Smooth muscle cell (in vitro differentiated cells): ENCODE measurements at regions not wholly inside any gene's neighbourhood (a gene's known extent, or its start where the extent isn't known, plus 50 kb on each side); places are given as distances from the start of the nearest gene placed in this dataset.

ENCODE experiments used
- DNase-seq: peaks from one replicate; lab custom pipeline; 2025; ENCODE audit not compliant: unreplicated experiment; lab: John Stamatoyannopoulos, UW
- H2AFZ ChIP-seq: fragments of 200-600 bp; sonication (generic); 2 replicates; pipeline ENCODE4 v1.6.0; 2016; ENCODE audit warnings: antibody characterized with exemption, low read depth, mild to moderate bottlenecking
- H3F3A ChIP-seq: fragments of 200-600 bp; sonication (generic); 2 replicates; pipeline ENCODE4 v1.6.0; 2017; ENCODE audit warnings: antibody characterized with exemption, low read depth
- H3K27ac ChIP-seq: fragments of 200-600 bp; sonication (generic); 2 replicates; pipeline ENCODE4 v1.5.1; 2016; ENCODE audit warnings: low read depth, mild to moderate bottlenecking
- H3K27me3 ChIP-seq: fragments of 200-600 bp; sonication (generic); 2 replicates; pipeline ENCODE4 v1.6.1; 2016; ENCODE audit warnings: low read depth, mild to moderate bottlenecking
- H3K36me3 ChIP-seq: fragments of 200-600 bp; sonication (generic); 2 replicates; pipeline ENCODE4 v1.5.1; 2016; ENCODE audit warnings: low read depth
- H3K4me1 ChIP-seq: fragments of 200-600 bp; sonication (generic); 2 replicates; pipeline ENCODE4 v1.5.1; 2016; ENCODE audit warnings: low read depth
- H3K4me2 ChIP-seq: fragments of 200-600 bp; sonication (generic); 2 replicates; pipeline ENCODE4 v1.6.0; 2016; ENCODE audit warnings: mild to moderate bottlenecking
- H3K4me3 ChIP-seq: fragments of 200-600 bp; sonication (generic); 2 replicates; pipeline ENCODE4 v1.5.1; 2016; ENCODE audit warnings: mild to moderate bottlenecking
- H3K79me2 ChIP-seq: fragments of 200-600 bp; sonication (generic); 2 replicates; pipeline ENCODE4 v1.6.0; 2016; ENCODE audit warnings: low read depth, mild to moderate bottlenecking
- H3K9ac ChIP-seq: fragments of 200-600 bp; sonication (generic); 2 replicates; pipeline ENCODE4 v1.6.0; 2016; ENCODE audit warnings: low read depth
- H3K9me3 ChIP-seq: fragments of 200-600 bp; sonication (generic); replicated peaks from 2 replicates; pipeline ENCODE4 v1.5.1; 2016; ENCODE audit warnings: low read depth
- H4K20me1 ChIP-seq: fragments of 200-600 bp; sonication (generic); 2 replicates; pipeline ENCODE4 v1.6.0; 2016; ENCODE audit warnings: low read depth
- CTCF ChIP-seq: fragments of 200-600 bp; sonication (generic); IDR thresholded peaks from 2 replicates; pipeline ENCODE4 v1.5.1; 2017; ENCODE audit warnings: borderline replicate concordance, mild to moderate bottlenecking, antibody characterized with exemption; ENCODE audit not compliant: insufficient read depth, poor library complexity, severe bottlenecking
- WGBS: methylation state at CpG from one replicate; pipeline ENCODE4 v1.1.7; 2016; ENCODE audit warnings: low lambda C conversion rate; 5-methylcytosine and 5-hydroxymethylcytosine counted together

- H2AFZ ChIP-seq = no peak overlapping the region
- H3K9ac ChIP-seq = no peak overlapping the region
- no peaks in the 10 kb centered on the region for H3K79me2 ChIP-seq
- no peaks in the 10 kb centered on the region for H4K20me1 ChIP-seq
- H3K4me1 ChIP-seq = peaks cover 10% of the 10 kb centered on the region
- DNase-seq = no peak
- H3K27me3 ChIP-seq = no peaks in the 10 kb centered on the region
- no peak overlapping the region for H3K27ac ChIP-seq
- H3K36me3 ChIP-seq = no peaks in the 10 kb centered on the region
- H3K4me2 ChIP-seq = no peak overlapping the region
- H3K9me3 ChIP-seq = no peaks in the 10 kb centered on the region
- peaks cover 4% of the 10 kb centered on the region for H3F3A ChIP-seq
- no peak for TF ChIP-seq CTCF
- H3K4me3 ChIP-seq = no peak overlapping the region
These were observed 309.8 kb upstream of the NCAM1 start for GRCh38 chr11:112651386-112651785.

- Histone ChIP-seq H3K4me3 (no peak overlapping the region), H3K9me3 (no peaks in the 10 kb centered on the region), H3F3A (peaks cover 4% of the 10 kb centered on the region), H3K36me3 (no peaks in the 10 kb centered on the region), H3K27me3 (no peaks in the 10 kb centered on the region), H3K79me2 (no peaks in the 10 kb centered on the region), H3K27ac (no peak overlapping the region), H3K4me2 (no peak overlapping the region), H2AFZ (no peak overlapping the region), H3K4me1 (peaks cover 10% of the 10 kb centered on the region), H4K20me1 (no peaks in the 10 kb centered on the region), H3K9ac (no peak overlapping the region)
- TF ChIP-seq CTCF = no peak
- 50% methylated on average over 3 of the region's 3 CpGs for WGBS
- no peak for DNase-seq
These were observed 308.3 kb upstream of the NCAM1 start for GRCh38 chr11:112652786-112653390.

GRCh38 chr11:112655371-112655770 is 305.8 kb upstream of the NCAM1 start:
- no peak for TF ChIP-seq CTCF
- Histone ChIP-seq H3K4me3 (no peak overlapping the region), H3K27me3 (no peaks in the 10 kb centered on the region), H3K27ac (peak overlapping the region; percentile 50), H3K79me2 (no peaks in the 10 kb centered on the region), H3K9ac (no peak overlapping the region), H3F3A (peaks cover 4% of the 10 kb centered on the region), H3K4me1 (peaks cover 10% of the 10 kb centered on the region), H4K20me1 (no peaks in the 10 kb centered on the region), H3K4me2 (peak overlapping the region; percentile 10), H3K36me3 (no peaks in the 10 kb centered on the region), H3K9me3 (no peaks in the 10 kb centered on the region), H2AFZ (no peak overlapping the region)
- no peak for DNase-seq
- WGBS = 24% methylated on average over 2 of the region's 2 CpGs

- H3K79me2 ChIP-seq = no peaks in the 10 kb centered on the region
- H2AFZ ChIP-seq = no peak overlapping the region
- WGBS = 28% methylated on average over 6 of the region's 6 CpGs
- H3K4me3 ChIP-seq = no peak overlapping the region
- H3K4me1 ChIP-seq = peaks cover 12% of the 10 kb centered on the region
- no peaks in the 10 kb centered on the region for H3K9me3 ChIP-seq
- H3K9ac ChIP-seq = no peak overlapping the region
- peak overlapping the region; percentile 39 for H3K27ac ChIP-seq
- H3F3A ChIP-seq = no peaks in the 10 kb centered on the region
- H3K4me2 ChIP-seq = no peak overlapping the region
- no peak for DNase-seq
- TF ChIP-seq CTCF = no peak
- no peaks in the 10 kb centered on the region for H4K20me1 ChIP-seq
- H3K36me3 ChIP-seq = no peaks in the 10 kb centered on the region
- H3K27me3 ChIP-seq = no peaks in the 10 kb centered on the region
These were observed 304.3 kb upstream of the NCAM1 start for GRCh38 chr11:112656772-112657428.
